ENCODE measurements at regions not wholly inside any gene's neighbourhood (a gene's known extent, or its start where the extent isn't known, plus 50 kb on each side); places are given as distances from the start of the nearest gene placed in this dataset.
"Not testable (repeated sequence)": the region's sequence is repeated elsewhere in the genome, so short reads cannot be mapped to it uniquely, and the experiment has no call there.

- Histone ChIP-seq H4K20me1 (ENCODE audit: low read depth, low read length) (no peaks in the 10 kb centered on the region), H3K27ac (ENCODE audit: low read depth, low read length) (no peak overlapping the region), H3K9ac (ENCODE audit: low read length) (no peak overlapping the region), H3F3A (ENCODE audit: insufficient read depth) (no peaks in the 10 kb centered on the region), H3K4me2 (ENCODE audit: low read depth, low read length, poor library complexity, severe bottlenecking) (no peak overlapping the region), H2AFZ (ENCODE audit: low read depth, low read length, severe bottlenecking) (no peak overlapping the region), H3K36me3 (ENCODE audit: low read length) (no peaks in the 10 kb centered on the region), H3K79me2 (ENCODE audit: insufficient read depth, low read length) (no peaks in the 10 kb centered on the region), H3K27me3 (ENCODE audit: low read length) (no peaks in the 10 kb centered on the region), H3K9me2 (replicated peaks; ENCODE audit: insufficient read depth, low read length) (no peaks in the 10 kb centered on the region), H3K4me3 (ENCODE audit: insufficient read depth, low read length, poor library complexity, severe bottlenecking) (no peak overlapping the region), H3K9me3 (ENCODE audit: insufficient read depth, low read length) (no peaks in the 10 kb centered on the region)
- TF ChIP-seq CTCF (IDR thresholded peaks at IDR 0.05; ENCODE audit: insufficient read depth, low read length, poor library complexity, severe bottlenecking) (no peak), EZH2phosphoT487 (conservative IDR thresholded peaks at IDR 0.05; ENCODE audit: low read length) (no peak)
Measured at GRCh38 chr2:35496022-35496421, 859.6 kb upstream of the CRIM1 start.

- Histone ChIP-seq H4K20me1 (ENCODE audit: low read depth, low read length) (no peaks in the 10 kb centered on the region), H3K27me3 (ENCODE audit: low read length) (no peaks in the 10 kb centered on the region), H3K4me2 (ENCODE audit: low read depth, low read length, poor library complexity, severe bottlenecking) (no peak overlapping the region), H3K9me2 (replicated peaks; ENCODE audit: insufficient read depth, low read length) (no peaks in the 10 kb centered on the region), H3F3A (ENCODE audit: insufficient read depth) (no peaks in the 10 kb centered on the region), H3K36me3 (ENCODE audit: low read length) (no peaks in the 10 kb centered on the region), H3K4me3 (ENCODE audit: insufficient read depth, low read length, poor library complexity, severe bottlenecking) (no peak overlapping the region), H3K9me3 (ENCODE audit: insufficient read depth, low read length) (no peaks in the 10 kb centered on the region), H3K9ac (ENCODE audit: low read length) (no peak overlapping the region), H2AFZ (ENCODE audit: low read depth, low read length, severe bottlenecking) (no peak overlapping the region), H3K79me2 (ENCODE audit: insufficient read depth, low read length) (no peaks in the 10 kb centered on the region), H3K27ac (ENCODE audit: low read depth, low read length) (no peak overlapping the region)
- TF ChIP-seq CTCF (IDR thresholded peaks at IDR 0.05; ENCODE audit: insufficient read depth, low read length, poor library complexity, severe bottlenecking): no peak
- TF ChIP-seq EZH2phosphoT487 (conservative IDR thresholded peaks at IDR 0.05; ENCODE audit: low read length): no peak
Measured at GRCh38 chr2:35495182-35495581, 860.4 kb upstream of the CRIM1 start.

GRCh38 chr2:35478121-35478520, 877.5 kb upstream of the CRIM1 start:
- not testable (repeated sequence) for H3K9me3 ChIP-seq (ENCODE audit: insufficient read depth, low read length)

GRCh38 chr2:35468245-35468644, 887.3 kb upstream of the CRIM1 start:
- H2AFZ ChIP-seq (ENCODE audit: low read depth, low read length, severe bottlenecking): no peak overlapping the region
- no peaks in the 10 kb centered on the region for H3F3A ChIP-seq (ENCODE audit: insufficient read depth)
- no peaks in the 10 kb centered on the region for H4K20me1 ChIP-seq (ENCODE audit: low read depth, low read length)
- H3K9me2 ChIP-seq (replicated peaks; ENCODE audit: insufficient read depth, low read length): no peaks in the 10 kb centered on the region
- no peaks in the 10 kb centered on the region for H3K27me3 ChIP-seq (ENCODE audit: low read length)
- no peaks in the 10 kb centered on the region for H3K9me3 ChIP-seq (ENCODE audit: insufficient read depth, low read length)
- H3K9ac ChIP-seq (ENCODE audit: low read length): no peak overlapping the region
- H3K4me2 ChIP-seq (ENCODE audit: low read depth, low read length, poor library complexity, severe bottlenecking): no peak overlapping the region
- TF ChIP-seq EZH2phosphoT487 (conservative IDR thresholded peaks at IDR 0.05; ENCODE audit: low read length) (no peak), CTCF (IDR thresholded peaks at IDR 0.05; ENCODE audit: insufficient read depth, low read length, poor library complexity, severe bottlenecking) (no peak)
- H3K79me2 ChIP-seq (ENCODE audit: insufficient read depth, low read length): no peaks in the 10 kb centered on the region
- no peak overlapping the region for H3K27ac ChIP-seq (ENCODE audit: low read depth, low read length)
- no peak overlapping the region for H3K4me3 ChIP-seq (ENCODE audit: insufficient read depth, low read length, poor library complexity, severe bottlenecking)
- H3K36me3 ChIP-seq (ENCODE audit: low read length): no peaks in the 10 kb centered on the region

More at GRCh38 chr2:35478121-35478520, 877.5 kb upstream of the CRIM1 start:
- not testable (repeated sequence) for H3K4me3 ChIP-seq (ENCODE audit: insufficient read depth, low read length, poor library complexity, severe bottlenecking); H3K9me2 ChIP-seq (replicated peaks; ENCODE audit: insufficient read depth, low read length); H4K20me1 ChIP-seq (ENCODE audit: low read depth, low read length); H3K4me2 ChIP-seq (ENCODE audit: low read depth, low read length, poor library complexity, severe bottlenecking); H2AFZ ChIP-seq (ENCODE audit: low read depth, low read length, severe bottlenecking); H3K9ac ChIP-seq (ENCODE audit: low read length); H3K79me2 ChIP-seq (ENCODE audit: insufficient read depth, low read length); H3F3A ChIP-seq (ENCODE audit: insufficient read depth); H3K36me3 ChIP-seq (ENCODE audit: low read length); H3K27ac ChIP-seq (ENCODE audit: low read depth, low read length); H3K27me3 ChIP-seq (ENCODE audit: low read length)

All from SU-DHL-6 (cell line).